ENCODE measurements at regions not wholly inside any gene's neighbourhood (a gene's known extent, or its start where the extent isn't known, plus 50 kb on each side); places are given as distances from the start of the nearest gene placed in this dataset.

DNA sequence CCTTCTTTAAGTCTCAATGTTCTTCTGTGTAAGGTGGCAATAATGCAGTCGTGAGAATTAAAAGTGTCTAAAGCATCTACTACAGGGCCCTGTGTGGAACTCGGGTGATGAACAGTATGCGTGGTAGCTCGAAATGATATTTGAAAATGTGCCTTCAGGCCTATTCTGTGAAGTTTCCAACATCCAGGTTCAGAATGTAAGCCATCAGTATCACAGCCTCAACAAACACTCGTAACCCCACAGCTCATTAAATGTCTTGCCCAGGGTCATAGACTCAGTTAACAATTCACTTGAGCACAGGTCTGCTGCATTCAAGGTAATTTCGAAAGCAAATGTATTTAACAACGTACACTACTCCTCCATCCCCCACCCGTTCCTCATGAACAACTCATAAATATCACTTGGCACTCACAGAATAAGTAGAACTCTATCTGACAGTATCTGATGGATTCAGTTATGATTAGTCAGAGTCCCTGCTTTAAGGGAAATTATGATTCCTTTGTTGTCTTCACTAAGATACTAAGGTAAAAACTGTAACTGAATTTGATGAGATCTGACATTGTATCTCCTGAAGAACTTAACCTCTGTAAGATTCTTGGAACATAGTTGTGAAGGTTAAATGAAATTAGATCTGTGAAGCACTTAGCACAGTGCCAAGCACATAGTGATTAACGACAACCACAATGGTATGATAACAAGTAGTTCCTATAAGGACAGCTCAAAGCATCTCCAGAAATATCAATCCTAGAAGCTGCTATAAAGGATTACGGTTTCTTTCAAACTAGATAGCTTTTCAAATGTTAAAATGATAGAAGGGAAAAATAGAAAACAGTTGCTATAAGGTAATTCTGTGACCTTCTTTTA lies 642.3 kb downstream of the TBL1XR1 start:
- DNase-seq (ENCODE audit: low read depth): no peak

DNA sequence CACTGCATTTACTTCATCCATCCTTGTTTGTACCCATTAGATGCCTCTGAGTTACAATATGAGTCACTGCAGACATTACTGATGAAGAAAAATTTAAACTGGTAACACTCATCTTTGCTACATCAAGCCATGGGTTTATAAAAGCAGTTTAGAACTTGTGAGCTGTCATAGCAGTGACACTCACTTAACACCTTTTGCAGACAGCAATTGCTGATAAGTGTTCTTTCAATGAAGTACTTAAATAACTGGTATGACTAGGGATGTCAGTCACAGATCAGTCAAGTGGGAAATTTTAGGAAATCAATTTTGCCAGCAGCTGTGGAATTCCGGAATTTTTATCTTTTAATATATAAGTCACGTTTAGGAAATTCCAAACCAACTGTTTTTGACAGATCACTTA lies 643.0 kb downstream of the TBL1XR1 start:
- DNase-seq (ENCODE audit: low read depth): no peak

DNA sequence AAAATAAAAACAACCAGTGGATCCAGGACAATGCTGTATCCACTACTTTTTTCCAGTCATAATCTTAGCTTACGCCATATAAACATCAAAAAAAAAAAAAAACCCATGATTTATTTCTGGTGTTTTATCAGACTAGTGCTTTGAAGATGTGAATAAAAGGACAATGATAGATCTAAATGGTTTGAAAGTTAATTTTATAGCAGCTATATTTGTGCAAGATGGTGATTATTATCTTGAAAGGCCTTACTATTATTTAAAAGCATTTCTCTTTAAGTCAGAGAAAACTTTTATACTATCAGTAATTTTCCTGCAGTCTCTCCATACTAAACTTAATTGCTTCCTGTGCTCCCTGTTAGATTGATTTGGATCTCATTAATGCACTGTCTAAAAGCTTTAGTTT lies 670.3 kb downstream of the TBL1XR1 start:
- no peak for DNase-seq (ENCODE audit: low read depth)

DNA sequence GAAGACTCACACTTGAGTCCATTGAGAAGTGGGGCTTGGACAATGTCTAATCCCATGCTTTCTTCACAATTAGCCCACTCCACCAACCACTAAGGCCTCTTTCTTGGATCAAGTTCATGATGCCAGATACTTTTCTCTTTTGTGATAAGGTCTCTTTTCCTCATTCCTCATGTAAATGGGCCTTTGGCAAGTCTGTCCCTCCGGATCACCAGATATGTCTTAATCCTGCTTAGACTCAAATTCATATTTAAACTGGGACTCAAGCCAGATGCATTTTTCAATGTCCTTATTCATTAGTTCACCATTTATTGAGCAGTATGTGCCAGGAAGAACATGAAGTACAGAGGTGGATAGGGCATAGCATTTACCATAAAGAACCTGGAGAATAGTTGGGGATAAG lies 671.1 kb downstream of the TBL1XR1 start:
- DNase-seq (ENCODE audit: low read depth): no peak

DNA sequence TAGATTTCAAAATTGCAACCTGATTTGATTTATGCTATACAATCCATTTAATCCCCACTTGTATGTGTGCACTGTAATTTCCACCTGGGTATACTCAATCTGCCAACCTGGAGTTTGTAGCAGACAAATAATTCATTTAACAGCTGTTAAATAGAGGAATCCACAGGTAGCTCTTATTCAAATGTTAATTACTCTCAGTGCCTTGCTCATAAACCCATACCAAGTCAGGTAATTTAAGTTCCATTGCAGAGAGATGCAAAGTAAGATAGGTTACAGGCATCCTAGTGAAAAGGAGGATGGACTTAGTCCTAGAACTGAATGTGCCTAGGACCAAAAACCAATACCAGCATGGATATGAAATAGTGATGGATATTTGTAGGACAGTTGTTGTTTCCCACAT lies 674.2 kb downstream of the TBL1XR1 start:
- DNase-seq (ENCODE audit: low read depth): no peak

DNA sequence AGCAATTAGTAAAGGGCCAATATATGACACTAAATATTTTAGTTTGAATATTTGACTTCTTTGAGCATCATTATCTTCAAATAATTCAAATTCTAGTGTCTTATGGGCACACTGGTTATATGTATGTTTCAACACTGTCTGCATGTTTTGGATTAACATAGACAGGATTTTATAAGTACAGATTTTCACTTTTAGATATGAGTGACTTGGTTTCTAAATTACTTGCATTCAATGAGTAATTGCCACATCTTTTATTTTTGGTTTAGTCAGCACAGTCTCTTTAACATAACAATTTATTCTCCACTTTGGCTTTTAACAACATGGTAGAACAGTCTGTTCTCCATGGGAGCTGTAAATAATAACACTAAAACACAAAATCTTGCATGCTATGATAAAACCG lies 674.8 kb downstream of the TBL1XR1 start:
- no peak for DNase-seq (ENCODE audit: low read depth)

DNA sequence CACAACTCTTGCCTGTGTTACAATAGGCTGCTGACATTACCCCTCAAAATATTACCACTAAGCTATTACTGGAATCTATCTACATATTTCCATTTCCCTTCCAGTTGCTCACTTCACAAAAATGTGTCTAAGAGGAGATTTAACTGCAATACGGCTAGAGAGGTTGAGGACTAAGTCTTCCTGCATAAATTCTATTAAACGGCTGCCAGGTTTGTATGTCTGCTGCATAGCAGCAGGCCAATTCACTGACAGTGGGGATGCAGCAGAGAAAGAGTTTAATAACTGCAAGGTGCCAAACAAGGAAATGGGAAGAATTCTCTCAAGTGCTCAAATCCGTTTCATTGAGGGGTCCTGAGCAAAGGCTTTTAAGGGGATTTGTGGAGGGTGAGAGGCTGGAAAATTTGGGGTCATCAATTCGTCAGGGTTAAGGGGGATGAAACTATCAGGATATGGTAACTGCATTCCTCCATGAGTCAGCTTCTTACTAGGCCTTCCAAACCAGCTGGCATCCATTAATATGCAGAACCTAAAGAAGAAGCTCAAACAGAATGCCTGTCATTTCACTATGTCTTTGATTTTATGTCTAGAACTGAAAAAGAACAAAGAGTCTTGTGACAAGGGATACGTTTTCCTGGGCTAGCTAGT lies 675.6 kb downstream of the TBL1XR1 start:
- DNase-seq (ENCODE audit: low read depth): no peak

DNA sequence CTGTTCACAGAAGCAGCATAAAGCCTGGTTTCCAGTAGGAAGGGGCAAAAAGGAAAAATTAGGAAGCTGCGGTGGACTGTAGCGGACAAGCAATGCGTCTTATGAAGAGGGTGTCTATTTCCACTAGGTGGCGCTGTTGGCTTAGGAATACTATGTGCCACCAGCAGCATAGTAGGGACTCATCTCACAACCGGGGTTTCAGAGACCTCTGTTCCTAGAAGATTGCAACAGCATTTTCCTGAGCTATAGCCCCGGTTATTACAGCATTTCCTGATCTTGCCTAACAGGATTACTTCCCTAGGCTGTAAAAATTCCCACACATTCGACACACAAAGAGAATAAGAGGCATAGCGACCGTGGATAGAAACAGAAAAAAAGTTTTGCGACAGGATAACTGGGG lies 683.0 kb downstream of the TBL1XR1 start:
- no peak for DNase-seq (ENCODE audit: low read depth)

DNA sequence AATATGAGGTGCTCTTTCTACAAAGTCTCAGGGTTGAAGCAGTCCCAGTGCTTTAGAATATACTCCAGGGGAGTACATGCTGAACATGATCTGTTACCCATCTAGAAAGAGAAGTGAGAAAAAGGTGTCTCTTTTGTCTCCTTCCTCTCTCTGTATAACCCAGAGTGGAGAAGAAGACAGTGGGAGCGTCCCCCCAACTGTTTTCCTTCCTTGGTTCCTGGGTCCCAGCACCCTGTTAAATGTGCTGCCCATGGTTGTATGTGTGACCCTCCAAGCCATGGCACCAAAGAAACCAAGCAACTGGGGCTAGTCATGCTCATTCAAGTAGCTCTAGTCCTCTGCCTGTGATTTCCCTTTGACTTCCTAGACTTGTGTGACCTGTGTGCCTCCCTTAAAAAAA lies 683.7 kb downstream of the TBL1XR1 start:
- DNase-seq (ENCODE audit: low read depth): no peak

DNA sequence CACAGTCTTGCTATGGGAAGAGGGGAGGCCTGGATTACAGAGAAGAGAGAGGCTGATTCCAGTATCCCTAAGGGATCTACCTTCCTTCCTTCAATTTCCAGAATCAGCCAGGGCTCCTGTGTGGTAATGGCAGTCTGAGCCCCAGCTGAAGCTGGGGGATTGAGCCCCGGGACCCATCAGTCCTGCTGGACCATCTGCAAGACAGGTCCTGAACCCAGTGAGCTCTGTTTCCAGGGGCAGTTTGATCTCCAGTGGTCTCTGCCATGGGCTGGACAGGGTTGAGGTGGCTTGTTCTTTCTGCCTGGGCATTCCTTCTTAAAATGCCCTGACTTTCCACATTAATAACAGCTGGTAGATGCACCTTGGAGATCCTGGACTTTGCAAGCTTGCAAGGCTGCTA lies 685.2 kb downstream of the TBL1XR1 start:
- no peak for DNase-seq (ENCODE audit: low read depth)

DNA sequence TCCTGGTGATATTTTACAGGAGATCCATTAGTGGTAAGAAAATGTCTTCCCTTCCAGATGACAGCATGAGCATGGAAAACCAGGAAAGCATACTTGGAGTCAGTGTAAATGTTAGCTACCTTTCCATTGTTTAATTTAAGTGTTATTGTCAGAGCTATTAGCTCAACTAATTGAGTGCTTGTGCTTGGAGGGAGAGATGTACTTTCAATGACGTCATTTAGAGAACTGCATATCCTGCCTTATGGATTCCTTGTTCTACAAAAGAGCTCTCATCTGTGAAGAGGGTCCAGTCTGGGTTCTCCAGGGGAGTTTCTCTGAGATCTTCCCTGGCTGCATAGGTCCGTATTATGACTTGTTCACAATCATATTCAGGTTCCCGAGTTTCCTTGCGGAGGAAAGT lies 687.2 kb downstream of the TBL1XR1 start:
- no peak for DNase-seq (ENCODE audit: low read depth)

DNA sequence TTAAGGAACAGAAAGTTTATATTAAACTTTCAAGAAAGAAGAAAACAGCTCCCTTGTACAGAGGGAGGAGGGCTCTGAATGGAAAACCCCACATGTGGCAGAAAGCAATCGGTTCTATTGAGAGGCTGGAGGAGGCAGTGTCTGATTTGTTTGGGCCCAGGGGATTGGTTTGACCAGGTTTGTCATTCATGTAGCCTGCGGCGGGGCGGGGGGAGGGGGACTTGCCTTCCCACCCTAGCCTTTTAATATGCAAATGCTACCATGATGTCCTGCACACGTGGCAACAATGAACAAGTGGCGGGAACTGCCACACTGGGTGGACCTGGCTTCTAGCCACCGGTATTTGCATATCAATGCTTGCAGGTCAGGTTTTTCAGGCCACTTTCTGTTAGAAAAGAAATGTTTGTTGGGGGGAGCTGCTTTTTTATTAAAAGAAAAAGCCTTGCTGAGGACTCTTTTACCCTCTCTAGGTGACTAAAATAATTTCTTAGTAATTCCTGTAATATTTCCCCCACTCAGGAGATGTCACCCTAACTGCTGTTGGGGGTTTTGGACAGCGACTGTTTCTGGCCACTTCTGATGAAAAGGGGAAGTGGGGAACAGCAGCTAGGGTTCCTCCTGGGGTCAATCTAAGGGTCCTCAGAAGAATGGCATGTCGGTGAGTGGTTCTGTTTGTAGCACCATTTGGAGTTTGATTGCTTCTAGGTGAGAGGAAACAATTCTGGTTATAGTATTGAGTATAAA lies 691.2 kb downstream of the TBL1XR1 start:
- no peak for DNase-seq (ENCODE audit: low read depth)

DNA sequence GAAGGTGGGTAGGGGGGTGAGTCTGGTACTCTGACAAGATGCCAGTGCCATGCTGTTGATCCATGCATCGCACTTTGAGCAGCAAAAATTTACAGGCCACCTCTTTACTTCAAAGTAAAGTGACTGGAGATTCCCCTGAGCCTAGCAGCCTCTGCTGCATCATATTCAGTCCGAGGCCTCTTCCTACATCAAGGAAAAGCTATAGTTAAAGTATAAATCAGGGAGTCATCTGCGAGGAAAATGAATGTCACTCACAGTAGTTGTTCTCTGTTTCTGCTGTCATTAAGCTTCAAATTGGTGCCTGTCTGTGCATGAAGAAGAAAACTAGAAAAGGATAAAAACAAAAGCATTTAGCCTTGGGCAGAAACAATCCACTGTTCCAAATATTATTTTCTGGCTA lies 706.2 kb downstream of the TBL1XR1 start:
- no peak for DNase-seq (ENCODE audit: low read depth)

DNA sequence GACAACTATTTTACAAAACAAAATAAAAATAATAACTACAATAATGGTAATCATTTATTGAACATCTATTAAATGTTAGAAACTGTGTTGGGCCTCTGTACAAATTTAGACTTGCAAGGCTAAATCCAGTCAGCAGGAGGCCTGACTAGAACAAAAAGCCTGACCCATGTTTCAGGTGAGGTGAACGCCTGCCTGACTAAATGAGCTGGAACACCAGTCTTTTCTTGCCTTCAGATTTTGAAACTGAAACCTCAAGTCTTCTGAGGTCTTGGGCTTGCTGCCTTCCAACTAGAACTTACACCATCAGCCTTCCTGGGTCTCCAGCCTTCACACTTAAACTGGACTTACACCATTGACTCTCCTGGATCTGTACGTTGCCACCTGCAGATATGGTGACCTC lies 706.9 kb downstream of the TBL1XR1 start:
- DNase-seq (ENCODE audit: low read depth): no peak

DNA sequence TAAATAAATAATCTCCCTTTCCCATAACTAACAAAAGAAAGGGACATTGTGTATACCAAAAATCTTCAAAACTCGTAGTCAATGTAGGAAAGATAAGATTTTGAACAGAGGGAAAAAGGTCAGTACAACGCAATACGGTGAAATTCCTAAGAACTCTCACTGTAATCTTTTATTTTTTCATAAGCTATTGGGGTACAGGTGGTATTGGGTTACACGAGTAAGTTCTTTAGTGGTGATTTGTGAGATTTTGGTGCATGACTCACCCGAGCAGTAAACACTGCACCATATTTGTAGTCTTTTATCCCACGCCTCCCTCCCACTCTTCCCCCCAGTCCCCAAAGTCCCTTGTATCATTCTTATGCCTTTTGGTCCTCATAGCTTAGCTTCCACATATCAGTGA lies 718.0 kb downstream of the TBL1XR1 start:
- DNase-seq (ENCODE audit: low read depth): no peak

DNA sequence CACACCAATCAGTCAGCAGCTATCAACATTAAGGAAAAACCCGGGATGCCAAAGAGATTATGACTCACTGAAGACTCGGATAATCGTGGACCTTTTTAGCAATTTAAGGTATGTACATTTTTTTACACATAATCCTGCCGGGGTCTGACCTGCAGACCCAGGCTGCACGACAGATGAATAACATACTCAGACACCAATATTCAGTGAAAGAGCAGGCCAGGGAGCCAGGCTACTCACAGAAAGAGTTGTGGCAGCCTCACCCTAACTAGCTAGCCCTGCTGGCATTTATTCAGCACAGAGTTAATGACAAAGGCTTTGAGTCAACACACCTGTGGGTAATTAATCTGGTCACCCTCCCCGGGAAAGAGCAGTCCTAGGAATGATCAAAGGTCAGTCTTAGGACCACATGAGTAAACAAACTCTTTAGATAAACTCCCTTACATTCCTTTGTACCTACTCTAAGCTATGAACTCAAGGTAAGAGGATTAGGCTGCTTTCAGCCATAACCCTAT lies 727.5 kb downstream of the TBL1XR1 start:
- DNase-seq (ENCODE audit: low read depth): no peak

DNA sequence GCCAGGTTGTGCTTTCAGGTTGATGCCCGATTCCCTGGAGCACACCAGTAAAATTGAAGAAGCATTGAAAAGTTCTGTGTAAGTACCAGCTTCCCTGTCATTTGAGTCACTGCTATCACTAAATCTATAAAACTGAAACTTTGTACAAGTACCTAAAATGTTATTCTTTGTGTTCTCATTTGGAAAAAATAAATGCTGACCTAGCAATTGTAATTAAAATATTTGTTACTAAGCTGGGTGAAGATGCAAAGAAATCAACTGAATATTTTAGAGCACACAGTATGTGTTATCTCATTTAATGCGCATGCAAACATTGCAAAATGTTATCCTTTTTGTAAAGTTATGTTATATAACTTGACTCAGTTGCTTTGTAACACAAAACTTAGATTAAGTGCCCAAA lies 733.7 kb downstream of the TBL1XR1 start:
- no peak for DNase-seq (ENCODE audit: low read depth)

DNA sequence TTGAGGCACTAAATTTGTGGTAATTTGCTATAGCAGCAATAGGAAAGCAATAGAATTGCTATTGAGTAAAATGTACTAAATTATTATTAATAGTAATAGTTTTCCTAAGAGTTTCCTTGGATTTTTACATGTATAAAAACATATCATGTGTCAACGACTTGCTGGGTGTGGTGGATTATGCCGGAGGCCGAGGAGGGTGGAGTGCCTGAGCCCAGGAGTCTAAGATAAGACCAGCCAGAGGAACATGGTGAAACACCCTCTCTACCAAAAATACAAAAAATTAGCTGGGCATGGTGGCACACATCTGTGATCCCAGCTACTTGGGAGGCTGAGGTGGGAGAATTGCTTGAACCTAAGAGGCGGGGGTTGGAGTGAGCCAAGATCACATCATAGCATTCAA lies 749.9 kb downstream of the TBL1XR1 start:
- no peak for DNase-seq (ENCODE audit: low read depth)

DNA sequence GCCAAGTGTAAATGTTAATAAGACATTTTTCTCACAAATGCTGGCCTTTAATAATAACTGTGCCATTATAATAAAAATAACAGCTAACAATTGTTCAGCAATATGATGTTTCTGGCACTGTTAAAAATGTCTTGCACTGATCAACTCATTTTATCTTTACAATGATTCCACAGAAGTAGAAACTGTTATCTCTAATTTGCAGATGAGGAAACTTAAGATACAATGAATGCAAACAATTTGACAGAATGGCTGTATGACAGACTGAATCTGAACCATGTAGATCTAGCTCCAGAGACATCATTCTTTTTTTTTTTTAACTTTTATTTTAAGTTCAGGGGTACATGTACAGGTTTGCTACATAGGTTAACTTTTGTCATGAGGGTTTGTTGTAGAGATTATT lies 755.0 kb downstream of the TBL1XR1 start:
- DNase-seq (ENCODE audit: low read depth): no peak

DNA sequence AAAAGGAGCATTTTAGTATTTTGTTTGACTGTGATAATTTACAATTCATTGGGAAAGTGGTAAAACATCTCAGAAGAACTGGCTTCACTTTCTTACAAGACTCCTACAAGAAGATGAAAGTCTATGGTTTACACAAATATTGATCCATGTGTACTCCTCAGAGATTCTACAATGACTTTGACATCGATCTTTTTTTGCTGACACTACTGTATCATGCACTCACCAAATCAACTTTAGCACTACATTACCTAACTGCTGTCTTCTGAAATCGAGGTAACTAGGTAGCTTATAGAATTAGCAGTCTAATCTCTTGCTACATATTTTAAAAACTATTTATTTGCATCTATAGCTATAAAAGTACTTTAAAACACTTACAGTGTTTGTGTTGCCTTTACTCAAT lies 757.6 kb downstream of the TBL1XR1 start:
- no peak for DNase-seq (ENCODE audit: low read depth)

DNA sequence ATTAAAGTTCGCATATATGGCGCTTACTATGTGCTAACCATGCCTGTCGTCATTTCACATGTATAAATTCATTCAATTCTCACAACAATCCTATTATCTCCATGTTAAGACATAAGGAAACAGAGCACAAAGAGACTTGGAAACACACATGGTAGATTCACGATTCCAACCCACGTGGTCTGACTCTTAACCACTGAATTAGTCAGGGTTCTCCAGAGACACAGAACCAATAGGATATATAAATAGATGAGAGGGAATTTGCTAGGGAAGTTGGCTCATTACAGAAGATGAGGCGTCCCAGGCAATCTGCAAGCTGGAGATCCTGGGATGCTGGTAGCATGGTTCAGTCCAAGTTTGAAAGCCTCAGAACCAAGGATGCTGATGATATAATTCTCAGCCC lies 765.3 kb downstream of the TBL1XR1 start:
- no peak for DNase-seq (ENCODE audit: low read depth)

DNA sequence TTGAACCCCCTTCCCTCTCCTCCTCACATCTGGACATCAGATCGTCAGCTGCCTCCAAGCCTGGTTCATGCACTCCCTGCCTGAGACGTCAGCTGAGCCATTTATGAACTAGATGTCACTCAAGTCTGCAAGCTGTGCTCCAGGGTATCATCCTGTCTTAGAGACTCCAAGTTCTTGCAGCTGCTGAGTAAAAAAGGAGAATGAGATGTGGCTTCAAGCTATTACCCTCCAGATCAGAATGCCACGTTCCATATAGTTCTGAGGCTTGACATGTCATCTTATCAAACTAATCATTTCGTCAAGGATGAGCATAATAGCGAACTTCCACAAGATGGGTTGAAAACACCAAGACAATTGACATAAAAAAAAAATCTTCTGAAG lies 766.3 kb downstream of the TBL1XR1 start:
- no peak for DNase-seq (ENCODE audit: low read depth)
